CD4-positive, CD25-positive, alpha-beta regulatory T cell (primary cell): ENCODE measurements at regions not wholly inside any gene's neighbourhood (a gene's known extent, or its start where the extent isn't known, plus 50 kb on each side); places are given as distances from the start of the nearest gene placed in this dataset.
"Not testable (repeated sequence)": the region's sequence is repeated elsewhere in the genome, so short reads cannot be mapped to it uniquely, and the experiment has no call there.

Source experiments
- ATAC-seq, 2 donors: fragments of 150-1000 bp; cut with Tn5 transposase; one replicate each; pipeline ENCODE4 v1.10.0; 2021; ENCODE audit warnings: low read depth in 2 of 2, moderate number of reproducible peaks in 2 of 2, moderate library complexity in 1 of 2
- DNase-seq, 3 donors: peaks; one replicate each; pipeline versions ENCODE4 v3.0.0 to v3.0.0-alpha.2; 2012 to 2022; ENCODE audit warnings: mixed read lengths in 1 of 3
- H3K27ac ChIP-seq: one replicate; pipeline ENCODE4 v1.7.0; 2013; ENCODE audit warnings: mild to moderate bottlenecking, low read length; ENCODE audit not compliant: insufficient read depth, poor library complexity, severe bottlenecking
- H3K27me3 ChIP-seq: one replicate; pipeline ENCODE4 v1.7.0; 2013; ENCODE audit warnings: low read length; ENCODE audit not compliant: control insufficient read depth, insufficient read depth
- H3K36me3 ChIP-seq: one replicate; pipeline ENCODE4 v1.7.0; 2013; ENCODE audit warnings: mild to moderate bottlenecking, low read length, moderate library complexity; ENCODE audit not compliant: control insufficient read depth, insufficient read depth
- H3K4me1 ChIP-seq: 2 replicates; pipeline ENCODE4 v1.7.0; 2013; ENCODE audit warnings: mild to moderate bottlenecking, low read length; ENCODE audit not compliant: insufficient read depth, control insufficient read depth, poor library complexity, severe bottlenecking
- H3K4me3 ChIP-seq: one replicate; pipeline ENCODE4 v1.7.0; 2013; ENCODE audit warnings: low read depth, mild to moderate bottlenecking, low read length, moderate library complexity
- H3K9me3 ChIP-seq, 2 experiments: 1 replicate in 1 of 2; 2 replicates in 1 of 2; pipeline ENCODE4 v1.7.0; 2013; ENCODE audit warnings: low read length in 2 of 2, mild to moderate bottlenecking in 1 of 2, moderate library complexity in 1 of 2; ENCODE audit not compliant: control insufficient read depth in 2 of 2
- H3K27ac Mint-ChIP-seq, 3 donors: one replicate each; pipeline ENCODE4 v1.8.0; 2020 to 2022; ENCODE audit warnings: mild to moderate bottlenecking in 3 of 3, mixed read lengths in 3 of 3, moderate library complexity in 2 of 3
- H3K27me3 Mint-ChIP-seq: one replicate; pipeline ENCODE4 v1.8.0; 2022; ENCODE audit warnings: mild to moderate bottlenecking, mixed read lengths
- H3K36me3 Mint-ChIP-seq: one replicate; pipeline ENCODE4 v1.8.0; 2020; ENCODE audit warnings: mixed read lengths
- H3K4me1 Mint-ChIP-seq, 4 donors: one replicate each; pipeline ENCODE4 v1.8.0; 2020 to 2022; ENCODE audit warnings: mixed read lengths in 4 of 4, mild to moderate bottlenecking in 1 of 4
- H3K4me3 Mint-ChIP-seq, 4 donors: one replicate each; pipeline ENCODE4 v1.8.0; 2020 to 2022; ENCODE audit warnings: mild to moderate bottlenecking in 4 of 4, mixed read lengths in 4 of 4, moderate library complexity in 3 of 4
- H3K9me3 Mint-ChIP-seq, 7 donors: one replicate each; pipeline ENCODE4 v1.8.0; 2020 to 2022; ENCODE audit warnings: mixed read lengths in 7 of 7, mild to moderate bottlenecking in 3 of 7, moderate library complexity in 2 of 7

- H3K27me3 Mint-ChIP-seq: peaks cover 9% of the 10 kb centered on the region
- Histone ChIP-seq H3K4me3 (no peak overlapping the region), H3K9me3 (peaks cover 8 to 9% of the 10 kb centered on the region in 2 experiments), H3K36me3 (no peaks in the 10 kb centered on the region), H3K27ac (no peak overlapping the region), H3K27me3 (peaks cover 5% of the 10 kb centered on the region), H3K4me1 (no peaks in the 10 kb centered on the region)
- H3K36me3 Mint-ChIP-seq: no peaks in the 10 kb centered on the region
- H3K27ac Mint-ChIP-seq: no peak overlapping the region
- ATAC-seq (no peak), DNase-seq (no peak)
- H3K4me1 Mint-ChIP-seq: no peaks in the 10 kb centered on the region
- H3K9me3 Mint-ChIP-seq: peaks cover 0 to 13% (median under 1%) of the 10 kb centered on the region in 7 donors
- no peak overlapping the region for H3K4me3 Mint-ChIP-seq
Measured at GRCh38 chr9:78399153-78399552, 102.2 kb downstream of the PSAT1 start.

- no peak overlapping the region for H3K27ac Mint-ChIP-seq
- Histone ChIP-seq H3K27ac (no peak overlapping the region), H3K36me3 (no peaks in the 10 kb centered on the region), H3K4me3 (no peak overlapping the region), H3K4me1 (no peaks in the 10 kb centered on the region), H3K9me3 (peaks cover under 1 to 1% of the 10 kb centered on the region in 2 experiments), H3K27me3 (peaks cover 5% of the 10 kb centered on the region)
- peaks cover 0 to 6% (median 0%) of the 10 kb centered on the region in 7 donors for H3K9me3 Mint-ChIP-seq
- no peak overlapping the region for H3K4me3 Mint-ChIP-seq
- no peaks in the 10 kb centered on the region for H3K4me1 Mint-ChIP-seq
- DNase-seq (no peak), ATAC-seq (no peak)
- no peaks in the 10 kb centered on the region for H3K36me3 Mint-ChIP-seq
- peaks cover 5% of the 10 kb centered on the region for H3K27me3 Mint-ChIP-seq
Measured at GRCh38 chr9:78400496-78400895, 103.6 kb downstream of the PSAT1 start.

GRCh38 chr9:78405461-78405860 is 108.5 kb downstream of the PSAT1 start:
- H3K36me3 Mint-ChIP-seq: no peaks in the 10 kb centered on the region
- H3K36me3 ChIP-seq: no peaks in the 10 kb centered on the region
- H3K27ac ChIP-seq: no peak overlapping the region
- no peak overlapping the region for H3K4me3 ChIP-seq
- no peak overlapping the region for H3K27ac Mint-ChIP-seq
- H3K9me3 Mint-ChIP-seq: no peaks in the 10 kb centered on the region
- no peaks in the 10 kb centered on the region for H3K4me1 Mint-ChIP-seq
- H3K27me3 Mint-ChIP-seq: no peaks in the 10 kb centered on the region
- DNase-seq (no peak), ATAC-seq (no peak)
- H3K4me1 ChIP-seq: no peaks in the 10 kb centered on the region
- H3K9me3 ChIP-seq: no peaks in the 10 kb centered on the region
- peaks cover 2% of the 10 kb centered on the region for H3K27me3 ChIP-seq
- no peak overlapping the region for H3K4me3 Mint-ChIP-seq

GRCh38 chr9:78406146-78406545 is 109.2 kb downstream of the PSAT1 start:
- ATAC-seq: no peak
- Mint-ChIP-seq H3K4me3 (no peak overlapping the region), H3K4me1 (no peaks in the 10 kb centered on the region), H3K27ac (no peak overlapping the region), H3K36me3 (no peaks in the 10 kb centered on the region), H3K9me3 (no peaks in the 10 kb centered on the region), H3K27me3 (no peaks in the 10 kb centered on the region)
- Histone ChIP-seq H3K4me3 (no peak overlapping the region), H3K36me3 (no peaks in the 10 kb centered on the region), H3K27me3 (peaks cover 1% of the 10 kb centered on the region), H3K9me3 (no peaks in the 10 kb centered on the region), H3K4me1 (no peaks in the 10 kb centered on the region), H3K27ac (no peak overlapping the region)
- no peak for DNase-seq

- H3K27ac Mint-ChIP-seq: no peak overlapping the region
- H3K4me3 ChIP-seq: no peak overlapping the region
- no peak overlapping the region for H3K4me3 Mint-ChIP-seq
- H3K4me1 ChIP-seq: no peaks in the 10 kb centered on the region
- no peak overlapping the region for H3K27ac ChIP-seq
- H3K9me3 Mint-ChIP-seq: no peaks in the 10 kb centered on the region
- no peaks in the 10 kb centered on the region for H3K27me3 ChIP-seq
- no peak for ATAC-seq
- H3K27me3 Mint-ChIP-seq: no peaks in the 10 kb centered on the region
- H3K4me1 Mint-ChIP-seq: no peaks in the 10 kb centered on the region
- H3K36me3 ChIP-seq: no peaks in the 10 kb centered on the region
- no peaks in the 10 kb centered on the region for H3K36me3 Mint-ChIP-seq
- no peak for DNase-seq
- no peaks in the 10 kb centered on the region for H3K9me3 ChIP-seq
Measured at GRCh38 chr9:78406933-78407332, 110.0 kb downstream of the PSAT1 start.

- no peaks in the 10 kb centered on the region for H3K27me3 Mint-ChIP-seq
Measured at GRCh38 chr9:78407636-78408312, 110.8 kb downstream of the PSAT1 start.

GRCh38 chr9:78408388-78408787 is 111.5 kb downstream of the PSAT1 start:
- no peak overlapping the region for H3K27ac Mint-ChIP-seq
- H3K9me3 ChIP-seq: no peaks in the 10 kb centered on the region
- H3K4me1 Mint-ChIP-seq: no peaks in the 10 kb centered on the region
- H3K27ac ChIP-seq: no peak overlapping the region
- no peaks in the 10 kb centered on the region for H3K9me3 Mint-ChIP-seq
- H3K27me3 Mint-ChIP-seq: no peaks in the 10 kb centered on the region
- H3K4me1 ChIP-seq: no peaks in the 10 kb centered on the region
- no peak for DNase-seq
- H3K36me3 ChIP-seq: no peaks in the 10 kb centered on the region
- H3K27me3 ChIP-seq: no peaks in the 10 kb centered on the region
- no peak for ATAC-seq
- H3K4me3 ChIP-seq: no peak overlapping the region
- no peak overlapping the region for H3K4me3 Mint-ChIP-seq
- H3K36me3 Mint-ChIP-seq: no peaks in the 10 kb centered on the region

More at GRCh38 chr9:78407636-78408312, 110.8 kb downstream of the PSAT1 start:
- Mint-ChIP-seq H3K36me3 (no peaks in the 10 kb centered on the region), H3K27ac (no peak overlapping the region), H3K9me3 (no peaks in the 10 kb centered on the region), H3K4me1 (no peaks in the 10 kb centered on the region), H3K4me3 (no peak overlapping the region)
- Histone ChIP-seq H3K27me3 (no peaks in the 10 kb centered on the region), H3K36me3 (no peaks in the 10 kb centered on the region), H3K4me3 (no peak overlapping the region), H3K9me3 (no peaks in the 10 kb centered on the region), H3K4me1 (no peaks in the 10 kb centered on the region), H3K27ac (no peak overlapping the region)
- DNase-seq (no peak), ATAC-seq (no peak)

- H3K4me3 ChIP-seq, H3K9me3 ChIP-seq, H3K9me3 Mint-ChIP-seq, H3K27me3 ChIP-seq, H3K4me1 Mint-ChIP-seq, H3K27me3 Mint-ChIP-seq, H3K4me1 ChIP-seq, H3K4me3 Mint-ChIP-seq, ATAC-seq, H3K27ac Mint-ChIP-seq, H3K36me3 Mint-ChIP-seq, H3K27ac ChIP-seq, H3K36me3 ChIP-seq, DNase-seq: not testable (repeated sequence)
Measured at GRCh38 chr9:78409928-78410510, 113.1 kb downstream of the PSAT1 start.
